ENCODE measurements at regions not wholly inside any gene's neighbourhood (a gene's known extent, or its start where the extent isn't known, plus 50 kb on each side); places are given as distances from the start of the nearest gene placed in this dataset.
A peak's percentile ranks its signal among the peaks of the same experiment; 100 is the strongest.
"Not testable (repeated sequence)": the region's sequence is repeated elsewhere in the genome, so short reads cannot be mapped to it uniquely, and the experiment has no call there.

DNA sequence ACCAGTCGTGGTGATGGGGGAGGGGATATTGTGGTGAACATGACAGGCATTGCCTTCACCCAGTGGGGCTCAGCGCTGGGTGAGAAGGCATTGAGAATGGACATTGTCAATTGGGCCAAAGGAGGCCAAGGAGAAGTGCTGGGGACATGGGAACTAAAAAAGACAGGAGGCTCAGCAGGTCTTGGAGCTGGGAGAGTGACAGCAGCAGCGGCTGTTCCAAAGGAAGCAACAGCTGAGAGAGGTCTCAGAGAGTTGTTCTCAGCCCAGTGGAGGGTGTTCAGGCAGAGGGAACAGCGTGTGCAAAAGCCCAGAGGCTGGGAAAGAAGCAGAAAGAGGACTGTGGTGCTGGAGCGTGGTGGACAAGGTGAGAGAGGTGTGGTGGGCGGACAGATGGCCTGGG lies 56.6 kb upstream of the ASNS start:
- H3K4me3 ChIP-seq; H3K36me3 ChIP-seq (replicated peaks in 1 of 2; ENCODE audit: insufficient read depth in 1 of 2, low read depth in 2 of 2); ATAC-seq; intact Hi-C loops (cut with DNase I); H3K27me3 ChIP-seq; H3K27ac ChIP-seq; H3K4me1 ChIP-seq; H3K9me3 ChIP-seq; DNase-seq: not testable (repeated sequence)
- WGBS, 2 donors: 74 to 83% methylated on average over 6 of the region's 6 CpGs

DNA sequence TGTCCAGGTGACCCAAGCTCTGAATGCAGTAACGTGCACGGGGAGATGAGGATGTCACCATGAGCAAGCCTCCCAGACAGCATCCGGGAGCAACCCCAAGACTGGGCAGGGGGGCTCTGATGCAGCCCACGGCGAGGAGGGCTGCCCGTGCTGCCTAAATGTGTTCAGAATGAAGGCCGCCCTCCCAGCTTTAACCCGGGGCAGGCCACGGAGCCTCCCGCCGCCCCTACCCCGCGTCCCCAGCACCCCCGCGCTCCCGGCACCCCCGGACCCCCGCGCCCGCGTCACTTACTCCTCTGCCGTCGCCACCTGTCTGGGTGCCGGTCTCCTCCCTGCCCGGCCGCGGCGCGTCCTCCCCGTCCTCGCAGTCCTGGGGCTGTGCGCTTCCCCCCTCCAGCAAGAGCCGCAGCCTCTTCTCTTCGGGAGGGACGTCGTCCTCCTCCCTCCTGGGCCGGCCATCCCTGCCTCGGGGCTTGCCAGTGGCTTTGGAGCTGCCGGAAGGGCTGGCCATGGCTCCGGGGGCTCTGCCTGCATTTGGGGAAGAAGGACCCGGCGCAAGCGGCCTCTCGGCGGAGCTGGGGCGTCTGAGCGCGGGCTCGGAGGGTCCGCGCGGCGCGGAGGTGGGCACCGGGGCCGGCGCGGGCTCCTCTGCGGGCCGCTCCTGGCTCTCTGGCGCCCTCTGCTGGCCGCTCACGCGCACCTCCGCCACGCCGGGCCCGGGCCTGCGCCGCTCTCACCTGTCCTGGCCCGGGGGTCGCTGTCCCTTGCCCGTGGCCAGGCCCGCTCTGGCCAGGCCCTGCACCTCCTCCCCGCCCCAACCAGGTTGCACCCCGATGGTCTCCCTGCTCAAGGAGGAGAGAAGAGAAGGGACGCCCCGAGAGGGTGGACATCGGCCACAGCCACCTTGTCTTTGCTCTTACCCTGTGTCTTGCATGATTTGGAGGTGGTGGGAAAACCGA lies 55.9 kb upstream of the ASNS start:
- TF ChIP-seq, protein P1, sequence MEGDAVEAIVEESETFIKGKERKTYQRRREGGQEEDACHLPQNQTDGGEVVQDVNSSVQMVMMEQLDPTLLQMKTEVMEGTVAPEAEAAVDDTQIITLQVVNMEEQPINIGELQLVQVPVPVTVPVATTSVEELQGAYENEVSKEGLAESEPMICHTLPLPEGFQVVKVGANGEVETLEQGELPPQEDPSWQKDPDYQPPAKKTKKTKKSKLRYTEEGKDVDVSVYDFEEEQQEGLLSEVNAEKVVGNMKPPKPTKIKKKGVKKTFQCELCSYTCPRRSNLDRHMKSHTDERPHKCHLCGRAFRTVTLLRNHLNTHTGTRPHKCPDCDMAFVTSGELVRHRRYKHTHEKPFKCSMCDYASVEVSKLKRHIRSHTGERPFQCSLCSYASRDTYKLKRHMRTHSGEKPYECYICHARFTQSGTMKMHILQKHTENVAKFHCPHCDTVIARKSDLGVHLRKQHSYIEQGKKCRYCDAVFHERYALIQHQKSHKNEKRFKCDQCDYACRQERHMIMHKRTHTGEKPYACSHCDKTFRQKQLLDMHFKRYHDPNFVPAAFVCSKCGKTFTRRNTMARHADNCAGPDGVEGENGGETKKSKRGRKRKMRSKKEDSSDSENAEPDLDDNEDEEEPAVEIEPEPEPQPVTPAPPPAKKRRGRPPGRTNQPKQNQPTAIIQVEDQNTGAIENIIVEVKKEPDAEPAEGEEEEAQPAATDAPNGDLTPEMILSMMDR (IDR thresholded peaks at IDR 0.05): peak; percentile 35 to 94 (median 74)
- H3K9me3 ChIP-seq; ATAC-seq; H3K27me3 ChIP-seq; H3K4me1 ChIP-seq; H3K27ac ChIP-seq; intact Hi-C loops (cut with DNase I); H3K36me3 ChIP-seq (replicated peaks in 1 of 2; ENCODE audit: insufficient read depth in 1 of 2, low read depth in 2 of 2): not testable (repeated sequence)
- WGBS, 2 donors: 3 to 19% methylated on average over 12 to 56 of the region's 80 CpGs
- peak overlapping the region in 1 of 2 donors; percentile 27 for H3K4me3 ChIP-seq
- peak; percentile 32 to 68 (median 62) for DNase-seq
